Esophagus squamous epithelium (tissue), 5 donors: ENCODE measurements at regions not wholly inside any gene's neighbourhood (a gene's known extent, or its start where the extent isn't known, plus 50 kb on each side); places are given as distances from the start of the nearest gene placed in this dataset.

Experiments used
- DNase-seq: peaks from one replicate; lab custom pipeline; 2025; lab: John Stamatoyannopoulos, UW
- H3K27ac ChIP-seq, 4 donors: fragments of 200-600 bp; sonication (generic); one replicate each; pipeline ENCODE4 v1.5.1; 2016 to 2019; ENCODE audit warnings: mild to moderate bottlenecking in 1 of 4
- H3K27me3 ChIP-seq, 4 donors: fragments of 200-600 bp; sonication (generic); 1 replicate in 3 of 4; 2 replicates in 1 of 4; pipeline versions ENCODE4 v1.5.1 to v1.6.0; 2017 to 2021; ENCODE audit warnings: antibody characterized with exemption in 1 of 4
- H3K36me3 ChIP-seq, 3 donors: fragments of 200-600 bp; sonication (generic); one replicate each; pipeline ENCODE4 v1.5.1; 2016 to 2019
- H3K4me1 ChIP-seq, 3 donors: fragments of 200-600 bp; sonication (generic); one replicate each; pipeline ENCODE4 v1.5.1; 2017 to 2019
- H3K4me3 ChIP-seq, 4 donors: fragments of 200-600 bp; sonication (generic); 1 replicate in 3 of 4; 2 replicates in 1 of 4; pipeline ENCODE4 v1.5.1; 2016 to 2019; ENCODE audit warnings: mild to moderate bottlenecking in 2 of 4, moderate library complexity in 1 of 4
- H3K9me3 ChIP-seq, 3 donors: fragments of 200-600 bp; sonication (generic); one replicate each; pipeline ENCODE4 v1.5.1; 2016 to 2019
- CTCF ChIP-seq, 6 experiments: fragments of 450-650 bp in 4 of 6; fragments of 200-600 bp in 2 of 6; sonication (generic) in 2 of 6; IDR thresholded peaks; one replicate each; pipeline ENCODE4 v1.5.1; 2016 to 2019; ENCODE audit warnings: antibody characterized with exemption in 6 of 6, mild to moderate bottlenecking in 4 of 6, moderate library complexity in 4 of 6
- POLR2A ChIP-seq, 4 donors: fragments of 450-650 bp; IDR thresholded peaks; one replicate each; pipeline ENCODE4 v1.6.1; 2017; ENCODE audit warnings: antibody characterized with exemption in 4 of 4, mild to moderate bottlenecking in 4 of 4, moderate library complexity in 3 of 4
- WGBS, 2 donors: methylation state at CpG; one replicate each; pipeline ENCODE4 v1.1.5; 2018; 5-methylcytosine and 5-hydroxymethylcytosine counted together
- intact Hi-C: fragments of 100-400 bp; cut with DNase I; formaldehyde crosslinking; loops from one replicate; pipeline ENCODE4 v1.15.0; 2022
- donor health status: DM: yes; HTN: yes; CAD: no.

GRCh38 chr9:25415718-25416117 lies 262.5 kb downstream of the TUSC1 start:
- Histone ChIP-seq H3K36me3 (no peaks in the 10 kb centered on the region), H3K27ac (no peak overlapping the region), H3K4me3 (no peak overlapping the region), H3K9me3 (no peaks in the 10 kb centered on the region), H3K4me1 (no peaks in the 10 kb centered on the region), H3K27me3 (no peaks in the 10 kb centered on the region)
- intact Hi-C loops, result no loop called here
- DNase-seq, result no peak
- TF ChIP-seq CTCF (IDR thresholded peaks at IDR 0.05), result no peak
- TF ChIP-seq POLR2A (IDR thresholded peaks at IDR 0.05), result no peak
- 17 to 44% methylated on average over 1 of the region's 1 CpG for WGBS, 2 donors

GRCh38 chr9:25412646-25413045 lies 265.6 kb downstream of the TUSC1 start:
- intact Hi-C loops, result no loop called here
- Histone ChIP-seq H3K36me3 (no peaks in the 10 kb centered on the region), H3K27ac (no peak overlapping the region), H3K27me3 (no peaks in the 10 kb centered on the region), H3K4me1 (no peaks in the 10 kb centered on the region), H3K4me3 (no peak overlapping the region), H3K9me3 (no peaks in the 10 kb centered on the region)
- DNase-seq, result no peak
- 86 to 100% methylated on average over 1 of the region's 1 CpG for WGBS, 2 donors
- TF ChIP-seq POLR2A (IDR thresholded peaks at IDR 0.05), result no peak
- TF ChIP-seq CTCF (IDR thresholded peaks at IDR 0.05), result no peak

- H3K4me3 ChIP-seq, result no peak overlapping the region
- H3K36me3 ChIP-seq, result no peaks in the 10 kb centered on the region
- intact Hi-C loops, result no loop called here
- DNase-seq, result no peak
- no peaks in the 10 kb centered on the region for H3K9me3 ChIP-seq
- H3K27ac ChIP-seq, result no peak overlapping the region
- H3K27me3 ChIP-seq, result no peaks in the 10 kb centered on the region
- TF ChIP-seq CTCF (IDR thresholded peaks at IDR 0.05) (no peak), POLR2A (IDR thresholded peaks at IDR 0.05) (no peak)
- H3K4me1 ChIP-seq, result no peaks in the 10 kb centered on the region
Measured at GRCh38 chr9:25397746-25398145, 280.5 kb downstream of the TUSC1 start.

GRCh38 chr9:25396828-25397227 lies 281.4 kb downstream of the TUSC1 start:
- H3K4me1 ChIP-seq, result no peaks in the 10 kb centered on the region
- intact Hi-C loops, result no loop called here
- no peak overlapping the region for H3K4me3 ChIP-seq
- no peak for DNase-seq
- no peak overlapping the region for H3K27ac ChIP-seq
- no peaks in the 10 kb centered on the region for H3K27me3 ChIP-seq
- no peaks in the 10 kb centered on the region for H3K9me3 ChIP-seq
- TF ChIP-seq CTCF (IDR thresholded peaks at IDR 0.05), result no peak
- no peak for TF ChIP-seq POLR2A (IDR thresholded peaks at IDR 0.05)
- no peaks in the 10 kb centered on the region for H3K36me3 ChIP-seq

GRCh38 chr9:25381141-25381540 lies 297.1 kb downstream of the TUSC1 start:
- Histone ChIP-seq H3K36me3 (no peaks in the 10 kb centered on the region), H3K4me1 (no peaks in the 10 kb centered on the region), H3K9me3 (no peaks in the 10 kb centered on the region), H3K27ac (no peak overlapping the region), H3K27me3 (no peaks in the 10 kb centered on the region), H3K4me3 (no peak overlapping the region)
- no peak for DNase-seq
- TF ChIP-seq CTCF (IDR thresholded peaks at IDR 0.05) (no peak), POLR2A (IDR thresholded peaks at IDR 0.05) (no peak)
- WGBS, 2 donors, result 25 to 35% methylated on average over 1 of the region's 1 CpG
- intact Hi-C loops, result no loop called here
